SJSA1 (cell line): ENCODE measurements at regions not wholly inside any gene's neighbourhood (a gene's known extent, or its start where the extent isn't known, plus 50 kb on each side); places are given as distances from the start of the nearest gene placed in this dataset.

Source experiments
- DNase-seq, 2 experiments: peaks; one replicate each; pipeline ENCODE4 v3.0.0-alpha.2; 2015 to 2020; ENCODE audit warnings: low spot score in 2 of 2, low read depth in 1 of 2
- H3K27ac ChIP-seq: fragments of 250-450 bp; sonication (Bioruptor Pico); 2 replicates; pipeline ENCODE4 v1.5.1; 2020; ENCODE audit warnings: mild to moderate bottlenecking, moderate library complexity
- H3K27me3 ChIP-seq: fragments of 250-450 bp; sonication (Bioruptor Pico); replicated peaks from 2 replicates; pipeline ENCODE4 v1.5.1; 2020; ENCODE audit warnings: mild to moderate bottlenecking, moderate library complexity
- H3K36me3 ChIP-seq: fragments of 250-450 bp; sonication (Bioruptor Pico); 2 replicates; pipeline ENCODE4 v1.5.1; 2020; ENCODE audit warnings: mild to moderate bottlenecking
- H3K4me1 ChIP-seq: fragments of 250-450 bp; sonication (Bioruptor Pico); replicated peaks from 2 replicates; pipeline ENCODE4 v1.6.1; 2021; ENCODE audit warnings: mild to moderate bottlenecking
- H3K4me3 ChIP-seq: fragments of 250-450 bp; sonication (Bioruptor Pico); 2 replicates; pipeline ENCODE4 v1.5.1; 2020; ENCODE audit warnings: mild to moderate bottlenecking
- H3K9me3 ChIP-seq: fragments of 250-450 bp; sonication (Bioruptor Pico); replicated peaks from 2 replicates; pipeline ENCODE4 v1.5.1; 2020; ENCODE audit warnings: mild to moderate bottlenecking

GRCh38 chr6:73898599-73898998 lies 202.6 kb downstream of the CD109 start:
- H3K4me3 ChIP-seq: no peak overlapping the region
- H3K27me3 ChIP-seq: no peaks in the 10 kb centered on the region
- H3K27ac ChIP-seq: no peak overlapping the region
- H3K4me1 ChIP-seq: no peaks in the 10 kb centered on the region
- no peak for DNase-seq
- H3K36me3 ChIP-seq: no peaks in the 10 kb centered on the region
- H3K9me3 ChIP-seq: no peaks in the 10 kb centered on the region

- H3K4me3 ChIP-seq: no peak overlapping the region
- no peaks in the 10 kb centered on the region for H3K36me3 ChIP-seq
- no peaks in the 10 kb centered on the region for H3K4me1 ChIP-seq
- H3K27me3 ChIP-seq: no peaks in the 10 kb centered on the region
- DNase-seq: no peak
- H3K9me3 ChIP-seq: no peaks in the 10 kb centered on the region
- no peak overlapping the region for H3K27ac ChIP-seq
These were observed 197.7 kb downstream of the CD109 start for GRCh38 chr6:73893696-73894095.

GRCh38 chr6:73888050-73888449 lies 192.0 kb downstream of the CD109 start:
- Histone ChIP-seq H3K36me3 (no peaks in the 10 kb centered on the region), H3K4me1 (no peaks in the 10 kb centered on the region), H3K27me3 (no peaks in the 10 kb centered on the region), H3K27ac (no peak overlapping the region), H3K4me3 (no peak overlapping the region), H3K9me3 (no peaks in the 10 kb centered on the region)
- DNase-seq: no peak

- no peak overlapping the region for H3K27ac ChIP-seq
- H3K27me3 ChIP-seq: no peaks in the 10 kb centered on the region
- no peaks in the 10 kb centered on the region for H3K9me3 ChIP-seq
- H3K36me3 ChIP-seq: no peaks in the 10 kb centered on the region
- no peak overlapping the region for H3K4me3 ChIP-seq
- no peaks in the 10 kb centered on the region for H3K4me1 ChIP-seq
- DNase-seq: no peak
These were observed 189.4 kb downstream of the CD109 start for GRCh38 chr6:73885393-73885792.

GRCh38 chr6:73884540-73884939 lies 188.5 kb downstream of the CD109 start:
- no peaks in the 10 kb centered on the region for H3K4me1 ChIP-seq
- H3K27me3 ChIP-seq: no peaks in the 10 kb centered on the region
- H3K36me3 ChIP-seq: no peaks in the 10 kb centered on the region
- DNase-seq: no peak
- no peaks in the 10 kb centered on the region for H3K9me3 ChIP-seq
- H3K27ac ChIP-seq: no peak overlapping the region
- no peak overlapping the region for H3K4me3 ChIP-seq

GRCh38 chr6:73879501-73880293 lies 183.7 kb downstream of the CD109 start:
- DNase-seq: no peak
- no peaks in the 10 kb centered on the region for H3K27me3 ChIP-seq
- H3K4me1 ChIP-seq: no peaks in the 10 kb centered on the region
- no peak overlapping the region for H3K27ac ChIP-seq
- no peaks in the 10 kb centered on the region for H3K9me3 ChIP-seq
- H3K4me3 ChIP-seq: no peak overlapping the region
- H3K36me3 ChIP-seq: no peaks in the 10 kb centered on the region

- no peak for DNase-seq
- Histone ChIP-seq H3K27me3 (no peaks in the 10 kb centered on the region), H3K36me3 (no peaks in the 10 kb centered on the region), H3K9me3 (no peaks in the 10 kb centered on the region), H3K4me3 (no peak overlapping the region), H3K27ac (no peak overlapping the region), H3K4me1 (no peaks in the 10 kb centered on the region)
These were observed 182.4 kb downstream of the CD109 start for GRCh38 chr6:73878403-73878802.
